Keratinocyte (primary cell): ENCODE measurements at regions not wholly inside any gene's neighbourhood (a gene's known extent, or its start where the extent isn't known, plus 50 kb on each side); places are given as distances from the start of the nearest gene placed in this dataset.

ENCODE experiments used
- DNase-seq: peaks from one replicate; pipeline ENCODE4 v3.0.0-alpha.2; 2011; ENCODE audit warnings: low read depth, missing footprints, low spot score
- FAIRE-seq: peaks from 2 replicates; lab custom pipeline; 2011; peaks lifted over from hg19 to GRCh38; lab: Jason Lieb, UNC
- H2AFZ ChIP-seq: 2 replicates; pipeline ENCODE4 v1.6.0; 2012; ENCODE audit warnings: low read length, control low read depth, inconsistent platforms; ENCODE audit not compliant: control insufficient read depth
- H3K27ac ChIP-seq: 2 replicates; pipeline ENCODE4 v1.5.1; 2011; ENCODE audit warnings: low read length; ENCODE audit not compliant: control insufficient read depth, insufficient read depth
- H3K27me3 ChIP-seq: 3 replicates; pipeline ENCODE4 v1.6.0; 2011; ENCODE audit warnings: low read length; ENCODE audit not compliant: control insufficient read depth, insufficient read depth; ENCODE audit errors: extremely low read depth
- H3K36me3 ChIP-seq, 2 experiments: 2 replicates in 1 of 2; 3 replicates in 1 of 2; pipeline ENCODE4 v1.5.1; 2011; ENCODE audit warnings: low read length in 2 of 2, mild to moderate bottlenecking in 1 of 2; ENCODE audit not compliant: control insufficient read depth in 2 of 2, insufficient read depth in 2 of 2; ENCODE audit errors: extremely low read depth in 1 of 2
- H3K4me1 ChIP-seq: 3 replicates; pipeline ENCODE4 v1.5.1; 2011; ENCODE audit warnings: low read length; ENCODE audit not compliant: control insufficient read depth, insufficient read depth; ENCODE audit errors: extremely low read depth
- H3K4me2 ChIP-seq: 3 replicates; pipeline ENCODE4 v1.6.0; 2011; ENCODE audit warnings: low read depth, low read length; ENCODE audit not compliant: control insufficient read depth, insufficient read depth; ENCODE audit errors: extremely low read depth
- H3K4me3 ChIP-seq, 3 experiments: fragments of 200-600 bp in 1 of 3; sonication (generic) in 1 of 3; 2 replicates in 2 of 3; 3 replicates in 1 of 3; pipeline ENCODE4 v1.5.1; 2011 to 2016; ENCODE audit warnings: low read length in 3 of 3, mild to moderate bottlenecking in 3 of 3, control low read depth in 2 of 3, inconsistent platforms in 1 of 3, low read depth in 1 of 3, mixed read lengths in 1 of 3, mixed run types in 1 of 3, moderate library complexity in 1 of 3; ENCODE audit not compliant: control insufficient read depth in 2 of 3, insufficient read depth in 2 of 3; ENCODE audit errors: extremely low read depth in 1 of 3
- H3K79me2 ChIP-seq: 2 replicates; pipeline ENCODE4 v1.6.0; 2012; ENCODE audit warnings: low read length; ENCODE audit not compliant: control insufficient read depth, insufficient read depth
- H3K9ac ChIP-seq: 3 replicates; pipeline ENCODE4 v1.6.0; 2011; ENCODE audit warnings: low read length; ENCODE audit not compliant: control insufficient read depth, insufficient read depth; ENCODE audit errors: extremely low read depth
- H3K9me1 ChIP-seq: 3 replicates; pipeline ENCODE4 v1.6.0; 2011; ENCODE audit warnings: low read length; ENCODE audit not compliant: control insufficient read depth, insufficient read depth; ENCODE audit errors: extremely low read depth
- H3K9me3 ChIP-seq: 2 replicates; pipeline ENCODE4 v1.5.1; 2012; ENCODE audit warnings: low read depth, low read length; ENCODE audit not compliant: control insufficient read depth
- H4K20me1 ChIP-seq: 3 replicates; pipeline ENCODE4 v1.6.0; 2011; ENCODE audit warnings: low read length; ENCODE audit not compliant: control insufficient read depth, insufficient read depth; ENCODE audit errors: extremely low read depth
- EZH2 ChIP-seq: IDR thresholded peaks from one replicate; pipeline ENCODE4 v1.6.1; 2012; ENCODE audit warnings: inconsistent platforms, mild to moderate bottlenecking, low read length, moderate library complexity
- dilution Hi-C: fragments of 300-500 bp; cut with MboI; formaldehyde crosslinking; loops from one replicate; pipeline ENCODE4 v1.7.0; 2020; ENCODE audit warnings: low sequenced_read_pairs; ENCODE audit not compliant: extremely low pct_ligation_motif_present
- TF ChIP-seq, protein P1 (sequence below), 3 experiments: IDR thresholded peaks in 1 of 3; conservative IDR thresholded peaks in 1 of 3; optimal IDR thresholded peaks in 1 of 3; 2 replicates in 2 of 3; 3 replicates in 1 of 3; pipeline versions ENCODE3 to v1.5.1; 2011; ENCODE audit warnings: low read length in 3 of 3, mild to moderate bottlenecking in 3 of 3, moderate library complexity in 2 of 3, control low read depth in 1 of 3, inconsistent platforms in 1 of 3; ENCODE audit not compliant: insufficient read depth in 2 of 3; ENCODE audit errors: extremely low read depth in 1 of 3

DNA sequence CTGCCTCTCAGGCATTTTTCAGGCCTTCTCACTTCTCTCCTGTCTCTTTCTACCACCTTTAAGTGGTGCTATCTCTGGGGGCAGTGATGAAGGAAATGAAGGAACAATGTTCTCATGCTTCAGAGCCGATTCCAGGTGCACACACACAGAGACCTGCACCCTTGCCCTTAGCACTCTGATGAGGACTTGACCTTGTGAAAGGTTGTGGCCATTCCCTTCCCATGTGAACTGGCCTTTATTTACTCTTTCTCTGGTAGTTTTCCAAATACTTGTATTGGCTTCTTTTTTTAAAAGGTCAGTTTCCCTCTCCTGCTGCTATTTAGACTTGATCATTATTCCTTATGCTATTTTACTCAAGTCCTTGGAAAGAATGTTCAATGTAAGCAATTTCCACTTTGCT lies 188.6 kb downstream of the MDFIC start:
- H3K4me2 ChIP-seq, result no peak overlapping the region
- no peak for FAIRE-seq
- dilution Hi-C loops, result no loop called here

DNA sequence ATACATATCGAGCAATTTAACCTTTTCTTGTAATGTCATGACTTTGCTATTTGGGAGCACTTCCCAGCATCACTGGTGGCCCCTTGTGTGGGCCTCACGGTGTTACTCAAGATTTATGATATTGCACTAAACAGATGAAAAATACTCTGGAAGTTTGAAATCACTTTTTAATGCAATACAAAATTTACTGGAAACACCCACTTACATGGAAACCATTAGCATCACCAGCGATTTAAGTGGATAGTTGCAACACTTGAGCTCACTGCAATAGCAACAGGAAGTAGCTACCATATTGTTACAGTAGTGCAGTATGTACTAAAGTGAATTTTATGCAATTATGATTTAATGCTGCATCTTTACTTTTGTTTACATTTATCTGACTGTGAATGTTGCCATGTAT lies 184.4 kb downstream of the MDFIC start:
- Histone ChIP-seq H4K20me1 (no peaks in the 10 kb centered on the region), H3K9me1 (no peaks in the 10 kb centered on the region), H3K4me3 (no peak overlapping the region), H3K79me2 (no peaks in the 10 kb centered on the region), H3K27ac (no peak overlapping the region), H3K9me3 (no peaks in the 10 kb centered on the region), H3K4me2 (no peak overlapping the region), H2AFZ (no peak overlapping the region), H3K27me3 (no peaks in the 10 kb centered on the region), H3K9ac (no peak overlapping the region), H3K36me3 (no peaks in the 10 kb centered on the region), H3K4me1 (no peaks in the 10 kb centered on the region)
- TF ChIP-seq EZH2, result no peak
- TF ChIP-seq, protein P1, sequence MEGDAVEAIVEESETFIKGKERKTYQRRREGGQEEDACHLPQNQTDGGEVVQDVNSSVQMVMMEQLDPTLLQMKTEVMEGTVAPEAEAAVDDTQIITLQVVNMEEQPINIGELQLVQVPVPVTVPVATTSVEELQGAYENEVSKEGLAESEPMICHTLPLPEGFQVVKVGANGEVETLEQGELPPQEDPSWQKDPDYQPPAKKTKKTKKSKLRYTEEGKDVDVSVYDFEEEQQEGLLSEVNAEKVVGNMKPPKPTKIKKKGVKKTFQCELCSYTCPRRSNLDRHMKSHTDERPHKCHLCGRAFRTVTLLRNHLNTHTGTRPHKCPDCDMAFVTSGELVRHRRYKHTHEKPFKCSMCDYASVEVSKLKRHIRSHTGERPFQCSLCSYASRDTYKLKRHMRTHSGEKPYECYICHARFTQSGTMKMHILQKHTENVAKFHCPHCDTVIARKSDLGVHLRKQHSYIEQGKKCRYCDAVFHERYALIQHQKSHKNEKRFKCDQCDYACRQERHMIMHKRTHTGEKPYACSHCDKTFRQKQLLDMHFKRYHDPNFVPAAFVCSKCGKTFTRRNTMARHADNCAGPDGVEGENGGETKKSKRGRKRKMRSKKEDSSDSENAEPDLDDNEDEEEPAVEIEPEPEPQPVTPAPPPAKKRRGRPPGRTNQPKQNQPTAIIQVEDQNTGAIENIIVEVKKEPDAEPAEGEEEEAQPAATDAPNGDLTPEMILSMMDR (optimal IDR thresholded peaks at IDR 0.05 in 1 of 3, IDR thresholded peaks at IDR 0.05 in 1 of 3, conservative IDR thresholded peaks at IDR 0.05 in 1 of 3; ENCODE audit: extremely low read depth in 1 of 3, insufficient read depth in 2 of 3, low read length in 3 of 3), result no peak
- FAIRE-seq, result no peak
- no peak for DNase-seq
- dilution Hi-C loops, result no loop called here

More for the DNA sequence above, 188.6 kb downstream of the MDFIC start:
- no peaks in the 10 kb centered on the region for H4K20me1 ChIP-seq
- no peaks in the 10 kb centered on the region for H3K79me2 ChIP-seq
- H3K9me3 ChIP-seq, result no peaks in the 10 kb centered on the region
- no peaks in the 10 kb centered on the region for H3K36me3 ChIP-seq
- H3K27me3 ChIP-seq, result no peaks in the 10 kb centered on the region
- H3K9me1 ChIP-seq, result no peaks in the 10 kb centered on the region
- no peak overlapping the region for H3K4me3 ChIP-seq
- TF ChIP-seq, protein P1 (optimal IDR thresholded peaks at IDR 0.05 in 1 of 3, IDR thresholded peaks at IDR 0.05 in 1 of 3, conservative IDR thresholded peaks at IDR 0.05 in 1 of 3; ENCODE audit: extremely low read depth in 1 of 3, insufficient read depth in 2 of 3, low read length in 3 of 3), result no peak
- TF ChIP-seq EZH2, result no peak
- no peak for DNase-seq
- H3K4me1 ChIP-seq, result no peaks in the 10 kb centered on the region
- no peak overlapping the region for H3K27ac ChIP-seq
- no peak overlapping the region for H3K9ac ChIP-seq
- no peak overlapping the region for H2AFZ ChIP-seq
